ENCODE measurements at regions not wholly inside any gene's neighbourhood (a gene's known extent, or its start where the extent isn't known, plus 50 kb on each side); places are given as distances from the start of the nearest gene placed in this dataset.

DNA sequence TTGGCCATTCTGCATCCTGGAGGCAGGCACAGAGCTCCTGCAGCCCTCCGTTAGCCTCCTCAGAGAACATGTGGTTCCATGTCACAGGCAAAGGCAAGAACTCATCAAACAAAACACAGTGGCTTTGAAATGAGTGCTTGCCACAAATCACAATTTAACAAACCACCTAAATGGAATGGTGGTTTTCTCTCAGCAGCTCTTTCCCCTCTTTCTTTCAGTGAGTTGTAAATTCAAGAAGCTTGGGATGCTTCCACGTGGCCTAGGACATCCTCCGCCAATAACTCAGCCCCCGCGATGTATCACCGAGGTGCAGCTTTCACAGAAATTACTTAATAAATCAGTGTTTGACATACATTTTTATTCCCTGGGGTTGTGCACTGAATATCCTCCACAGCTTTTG lies 65.4 kb upstream of the RFC3 start:
- intact Hi-C loops (cut with DNase I) = no loop called here
- no peak for DNase-seq
- Histone ChIP-seq H3K9me3 (no peaks in the 10 kb centered on the region), H3K36me3 (no peaks in the 10 kb centered on the region), H3K4me1 (no peaks in the 10 kb centered on the region), H3K4me3 (no peak overlapping the region), H3K27me3 (no peaks in the 10 kb centered on the region), H3K27ac (no peak overlapping the region)
- TF ChIP-seq, protein P1, sequence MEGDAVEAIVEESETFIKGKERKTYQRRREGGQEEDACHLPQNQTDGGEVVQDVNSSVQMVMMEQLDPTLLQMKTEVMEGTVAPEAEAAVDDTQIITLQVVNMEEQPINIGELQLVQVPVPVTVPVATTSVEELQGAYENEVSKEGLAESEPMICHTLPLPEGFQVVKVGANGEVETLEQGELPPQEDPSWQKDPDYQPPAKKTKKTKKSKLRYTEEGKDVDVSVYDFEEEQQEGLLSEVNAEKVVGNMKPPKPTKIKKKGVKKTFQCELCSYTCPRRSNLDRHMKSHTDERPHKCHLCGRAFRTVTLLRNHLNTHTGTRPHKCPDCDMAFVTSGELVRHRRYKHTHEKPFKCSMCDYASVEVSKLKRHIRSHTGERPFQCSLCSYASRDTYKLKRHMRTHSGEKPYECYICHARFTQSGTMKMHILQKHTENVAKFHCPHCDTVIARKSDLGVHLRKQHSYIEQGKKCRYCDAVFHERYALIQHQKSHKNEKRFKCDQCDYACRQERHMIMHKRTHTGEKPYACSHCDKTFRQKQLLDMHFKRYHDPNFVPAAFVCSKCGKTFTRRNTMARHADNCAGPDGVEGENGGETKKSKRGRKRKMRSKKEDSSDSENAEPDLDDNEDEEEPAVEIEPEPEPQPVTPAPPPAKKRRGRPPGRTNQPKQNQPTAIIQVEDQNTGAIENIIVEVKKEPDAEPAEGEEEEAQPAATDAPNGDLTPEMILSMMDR (IDR thresholded peaks at IDR 0.05) = no peak
- no peak for ATAC-seq

DNA sequence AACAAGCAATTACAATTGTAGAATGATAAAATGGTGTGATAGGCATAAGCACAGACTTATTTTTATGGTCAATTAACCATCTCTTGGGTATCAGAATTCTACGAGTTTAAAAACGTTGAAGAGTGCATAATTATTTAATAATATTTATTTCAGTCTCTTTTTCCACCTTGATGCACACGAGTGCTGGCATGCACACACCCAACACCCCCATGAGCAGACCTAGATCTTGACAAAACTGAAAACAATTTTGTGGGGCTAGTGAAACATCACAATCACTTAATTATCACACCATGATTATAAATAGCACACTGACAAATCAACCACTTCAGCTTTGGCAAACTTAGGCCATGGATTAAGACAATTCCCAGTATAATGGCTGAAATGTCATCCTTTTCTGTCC lies 61.0 kb upstream of the RFC3 start:
- H3K36me3 ChIP-seq = no peaks in the 10 kb centered on the region
- H3K27me3 ChIP-seq = no peaks in the 10 kb centered on the region
- no peak overlapping the region for H3K27ac ChIP-seq
- ATAC-seq = no peak
- DNase-seq = no peak
- H3K4me1 ChIP-seq = no peaks in the 10 kb centered on the region
- no peaks in the 10 kb centered on the region for H3K9me3 ChIP-seq
- no peak overlapping the region for H3K4me3 ChIP-seq
- intact Hi-C loops (cut with DNase I) = no loop called here
- TF ChIP-seq, protein P1 (IDR thresholded peaks at IDR 0.05) = no peak

DNA sequence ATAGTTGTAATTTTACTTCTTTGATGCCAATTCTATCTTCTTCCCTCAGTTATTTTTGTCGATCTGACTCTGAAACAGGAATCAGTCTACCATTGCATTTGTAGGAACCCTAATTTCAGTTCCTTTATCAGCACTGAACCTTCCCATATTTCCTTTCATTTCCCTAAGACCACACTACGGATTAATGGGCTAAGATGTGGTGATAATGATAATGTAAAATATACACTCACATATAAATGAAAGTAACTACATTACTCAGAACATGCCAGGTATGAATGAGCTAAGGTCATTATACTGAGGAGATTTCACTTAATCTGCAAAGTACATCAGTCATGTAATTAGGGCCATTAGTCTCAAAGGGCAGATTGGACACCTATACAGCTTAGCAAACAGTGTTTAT lies 60.2 kb upstream of the RFC3 start:
- no peaks in the 10 kb centered on the region for H3K9me3 ChIP-seq
- H3K4me3 ChIP-seq = no peak overlapping the region
- intact Hi-C loops (cut with DNase I) = no loop called here
- H3K27ac ChIP-seq = no peak overlapping the region
- ATAC-seq = peak; percentile 53
- TF ChIP-seq, protein P1 (IDR thresholded peaks at IDR 0.05) = no peak
- no peaks in the 10 kb centered on the region for H3K27me3 ChIP-seq
- no peaks in the 10 kb centered on the region for H3K4me1 ChIP-seq
- DNase-seq = no peak
- H3K36me3 ChIP-seq = no peaks in the 10 kb centered on the region

DNA sequence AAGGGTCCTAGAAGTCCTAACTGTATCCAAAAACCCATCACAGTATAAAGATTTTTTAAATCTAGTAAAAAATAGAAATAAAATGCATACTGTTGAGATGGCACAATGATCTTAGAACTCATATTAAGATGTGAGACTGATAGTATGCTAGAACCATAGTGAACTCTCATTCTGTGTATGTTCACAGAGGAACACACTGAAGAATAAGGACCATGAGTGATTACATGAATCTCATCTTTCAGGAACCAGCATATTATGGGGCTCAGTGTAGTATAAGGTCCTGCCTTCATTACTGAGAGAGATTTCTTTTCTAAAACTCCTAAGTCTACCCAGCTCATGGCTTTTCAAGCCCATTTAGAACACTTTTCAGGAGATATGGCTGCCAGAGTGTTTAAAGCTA lies 59.8 kb upstream of the RFC3 start:
- no peak overlapping the region for H3K27ac ChIP-seq
- DNase-seq (no peak), ATAC-seq (no peak)
- H3K4me3 ChIP-seq = no peak overlapping the region
- intact Hi-C loops (cut with DNase I) = no loop called here
- TF ChIP-seq, protein P1 (IDR thresholded peaks at IDR 0.05) = no peak
- H3K4me1 ChIP-seq = no peaks in the 10 kb centered on the region
- no peaks in the 10 kb centered on the region for H3K9me3 ChIP-seq
- no peaks in the 10 kb centered on the region for H3K27me3 ChIP-seq
- no peaks in the 10 kb centered on the region for H3K36me3 ChIP-seq

- DNase-seq (no peak), ATAC-seq (no peak)
- intact Hi-C loops (cut with DNase I) = no loop called here
- H3K4me1 ChIP-seq = no peaks in the 10 kb centered on the region
- H3K36me3 ChIP-seq = no peaks in the 10 kb centered on the region
- H3K9me3 ChIP-seq = no peaks in the 10 kb centered on the region
- TF ChIP-seq, protein P1 (IDR thresholded peaks at IDR 0.05) = no peak
- H3K4me3 ChIP-seq = no peak overlapping the region
- H3K27ac ChIP-seq = no peak overlapping the region
- H3K27me3 ChIP-seq = no peaks in the 10 kb centered on the region
Observed at GRCh38 chr13:33761740-33762139, 56.2 kb upstream of the RFC3 start.

- ATAC-seq (no peak), DNase-seq (no peak)
- no peaks in the 10 kb centered on the region for H3K4me1 ChIP-seq
- H3K9me3 ChIP-seq = no peaks in the 10 kb centered on the region
- H3K36me3 ChIP-seq = no peaks in the 10 kb centered on the region
- H3K27me3 ChIP-seq = no peaks in the 10 kb centered on the region
- no peak overlapping the region for H3K27ac ChIP-seq
- TF ChIP-seq, protein P1 (IDR thresholded peaks at IDR 0.05) = no peak
- intact Hi-C loops (cut with DNase I) = no loop called here
- H3K4me3 ChIP-seq = no peak overlapping the region
Observed at GRCh38 chr13:33763021-33763420, 54.9 kb upstream of the RFC3 start.

All from upper lobe of right lung (tissue), 1 donor.